ENCODE measurements at regions not wholly inside any gene's neighbourhood (a gene's known extent, or its start where the extent isn't known, plus 50 kb on each side); places are given as distances from the start of the nearest gene placed in this dataset.
A peak's percentile ranks its signal among the peaks of the same experiment; 100 is the strongest.
"Not testable (repeated sequence)": the region's sequence is repeated elsewhere in the genome, so short reads cannot be mapped to it uniquely, and the experiment has no call there.

DNA sequence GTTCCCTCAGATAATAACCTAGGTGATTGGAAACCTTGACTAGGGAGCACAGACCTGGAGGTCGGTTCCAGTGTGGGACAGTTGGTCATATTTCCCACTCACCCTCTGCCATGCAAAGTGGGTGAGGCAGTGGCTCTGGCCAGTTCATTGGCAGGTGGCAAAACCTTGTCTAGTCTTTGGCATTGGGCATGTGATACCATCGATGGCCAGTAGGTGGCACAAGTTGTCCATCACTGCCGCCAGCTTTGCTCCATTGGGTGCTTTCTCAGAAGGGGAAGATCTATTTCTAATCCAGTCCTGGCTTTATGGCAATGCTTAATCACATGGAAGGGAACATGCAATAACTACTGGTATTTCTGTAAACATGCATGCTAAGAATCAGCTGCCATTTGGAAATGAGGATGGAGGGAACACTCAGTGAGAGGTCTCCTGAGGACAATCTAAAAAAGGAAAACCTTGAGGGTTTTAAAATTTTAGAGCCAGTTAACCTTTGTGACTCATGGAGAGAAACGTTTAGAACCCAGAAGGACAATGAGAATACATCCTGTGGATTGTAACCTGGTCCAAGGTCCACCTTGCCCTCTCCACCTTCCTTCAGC is 207.5 kb upstream of the PLGLB1 start:
- TF ChIP-seq, protein P1, sequence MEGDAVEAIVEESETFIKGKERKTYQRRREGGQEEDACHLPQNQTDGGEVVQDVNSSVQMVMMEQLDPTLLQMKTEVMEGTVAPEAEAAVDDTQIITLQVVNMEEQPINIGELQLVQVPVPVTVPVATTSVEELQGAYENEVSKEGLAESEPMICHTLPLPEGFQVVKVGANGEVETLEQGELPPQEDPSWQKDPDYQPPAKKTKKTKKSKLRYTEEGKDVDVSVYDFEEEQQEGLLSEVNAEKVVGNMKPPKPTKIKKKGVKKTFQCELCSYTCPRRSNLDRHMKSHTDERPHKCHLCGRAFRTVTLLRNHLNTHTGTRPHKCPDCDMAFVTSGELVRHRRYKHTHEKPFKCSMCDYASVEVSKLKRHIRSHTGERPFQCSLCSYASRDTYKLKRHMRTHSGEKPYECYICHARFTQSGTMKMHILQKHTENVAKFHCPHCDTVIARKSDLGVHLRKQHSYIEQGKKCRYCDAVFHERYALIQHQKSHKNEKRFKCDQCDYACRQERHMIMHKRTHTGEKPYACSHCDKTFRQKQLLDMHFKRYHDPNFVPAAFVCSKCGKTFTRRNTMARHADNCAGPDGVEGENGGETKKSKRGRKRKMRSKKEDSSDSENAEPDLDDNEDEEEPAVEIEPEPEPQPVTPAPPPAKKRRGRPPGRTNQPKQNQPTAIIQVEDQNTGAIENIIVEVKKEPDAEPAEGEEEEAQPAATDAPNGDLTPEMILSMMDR (IDR thresholded peaks at IDR 0.05 in 4 of 5, conservative IDR thresholded peaks at IDR 0.05 in 1 of 5): peak in 3 of 5 experiments; percentile 19 to 50 (median 50)
- not testable (repeated sequence) for TF ChIP-seq POLR2A (IDR thresholded peaks at IDR 0.05)
